ENCODE measurements at regions not wholly inside any gene's neighbourhood (a gene's known extent, or its start where the extent isn't known, plus 50 kb on each side); places are given as distances from the start of the nearest gene placed in this dataset.

GRCh38 chr18:61756244-61756643 lies 136.6 kb downstream of the RNF152 start:
- no peak for DNase-seq

GRCh38 chr18:61755555-61755954 lies 137.3 kb downstream of the RNF152 start:
- no peak for DNase-seq

GRCh38 chr18:61754039-61754583 lies 138.7 kb downstream of the RNF152 start:
- DNase-seq: no peak

GRCh38 chr18:61753373-61753772 lies 139.4 kb downstream of the RNF152 start:
- no peak for DNase-seq

GRCh38 chr18:61752973-61753372 lies 139.8 kb downstream of the RNF152 start:
- no peak for DNase-seq

- DNase-seq: no peak
These were observed 141.8 kb downstream of the RNF152 start for GRCh38 chr18:61750840-61751668.

- DNase-seq: no peak
These were observed 143.3 kb downstream of the RNF152 start for GRCh38 chr18:61749546-61749945.

GRCh38 chr18:61749031-61749430 lies 143.8 kb downstream of the RNF152 start:
- no peak for DNase-seq

GRCh38 chr18:61748004-61748403 lies 144.8 kb downstream of the RNF152 start:
- DNase-seq: no peak

- DNase-seq: no peak
These were observed 148.9 kb downstream of the RNF152 start for GRCh38 chr18:61743775-61744531.

- no peak for DNase-seq
These were observed 150.0 kb downstream of the RNF152 start for GRCh38 chr18:61742565-61743429.

GRCh38 chr18:61741881-61742454 lies 150.8 kb downstream of the RNF152 start:
- no peak for DNase-seq

GRCh38 chr18:61738488-61738887 lies 154.3 kb downstream of the RNF152 start:
- DNase-seq: no peak

- no peak for DNase-seq
These were observed 154.8 kb downstream of the RNF152 start for GRCh38 chr18:61738042-61738441.

- no peak for DNase-seq
These were observed 156.7 kb downstream of the RNF152 start for GRCh38 chr18:61736133-61736532.

- DNase-seq: no peak
These were observed 157.2 kb downstream of the RNF152 start for GRCh38 chr18:61735564-61736102.

GRCh38 chr18:61734396-61734795 lies 158.4 kb downstream of the RNF152 start:
- DNase-seq: no peak

- no peak for DNase-seq
These were observed 160.0 kb downstream of the RNF152 start for GRCh38 chr18:61732854-61733253.

GRCh38 chr18:61731693-61732376 lies 161.0 kb downstream of the RNF152 start:
- no peak for DNase-seq

- no peak for DNase-seq
These were observed 161.6 kb downstream of the RNF152 start for GRCh38 chr18:61731178-61731577.

- no peak for DNase-seq
These were observed 163.5 kb downstream of the RNF152 start for GRCh38 chr18:61729322-61729721.

Measured in hippocampal formation (tissue), 2 donors.